OCI-LY1 (cell line): ENCODE measurements at regions not wholly inside any gene's neighbourhood (a gene's known extent, or its start where the extent isn't known, plus 50 kb on each side); places are given as distances from the start of the nearest gene placed in this dataset.

Experiments used
- H2AFZ ChIP-seq: fragments of 200-600 bp; sonication (generic), shearing (Covaris generic); 2 replicates; pipeline ENCODE4 v1.6.0; 2014; ENCODE audit warnings: antibody characterized with exemption, mild to moderate bottlenecking, low read length
- H3F3A ChIP-seq: fragments of 200-600 bp; sonication (generic), shearing (Covaris generic); 2 replicates; pipeline ENCODE4 v1.6.0; 2014; ENCODE audit warnings: mild to moderate bottlenecking, antibody characterized with exemption, low read length, moderate library complexity; ENCODE audit not compliant: insufficient read depth
- H3K27ac ChIP-seq: fragments of 200-600 bp; sonication (generic); 2 replicates; pipeline ENCODE4 v1.5.1; 2014; ENCODE audit warnings: low read length, mixed run types, mild to moderate bottlenecking, low read depth; ENCODE audit not compliant: poor library complexity, severe bottlenecking
- H3K27me3 ChIP-seq: fragments of 200-600 bp; sonication (generic); 2 replicates; pipeline ENCODE4 v1.6.0; 2014; ENCODE audit warnings: antibody characterized with exemption, mild to moderate bottlenecking, low read length, moderate library complexity; ENCODE audit not compliant: insufficient read depth
- H3K36me3 ChIP-seq: fragments of 200-600 bp; sonication (generic); 2 replicates; pipeline ENCODE4 v1.6.1; 2014; ENCODE audit warnings: mild to moderate bottlenecking, antibody characterized with exemption, low read length, moderate library complexity, mixed read lengths; ENCODE audit not compliant: insufficient read depth
- H3K4me1 ChIP-seq: fragments of 200-600 bp; sonication (generic); 2 replicates; pipeline ENCODE4 v1.5.1; 2014; ENCODE audit warnings: mild to moderate bottlenecking, low read length, moderate library complexity; ENCODE audit not compliant: insufficient read depth, severe bottlenecking
- H3K4me2 ChIP-seq: fragments of 200-600 bp; sonication (generic), shearing (Covaris generic); 2 replicates; pipeline ENCODE4 v1.6.1; 2014; ENCODE audit warnings: low read length
- H3K4me3 ChIP-seq: fragments of 200-600 bp; sonication (generic); 2 replicates; pipeline ENCODE4 v1.5.1; 2014; ENCODE audit warnings: low read length, low read depth, mild to moderate bottlenecking, mixed read lengths; ENCODE audit not compliant: poor library complexity, severe bottlenecking
- H3K79me2 ChIP-seq: fragments of 200-600 bp; shearing (Covaris generic); 2 replicates; pipeline ENCODE4 v1.6.1; 2016; ENCODE audit warnings: mixed run types, low read length, mixed read lengths; ENCODE audit not compliant: insufficient read depth
- H3K9ac ChIP-seq: fragments of 200-600 bp; sonication (generic), shearing (Covaris generic); 2 replicates; pipeline ENCODE4 v1.6.1; 2014; ENCODE audit warnings: mild to moderate bottlenecking, low read length, mixed read lengths
- H3K9me2 ChIP-seq: fragments of 200-600 bp; sonication (generic), shearing (Covaris generic); 2 replicates; pipeline ENCODE4 v1.6.1; 2014; ENCODE audit warnings: low read depth, mild to moderate bottlenecking, low read length, mixed read lengths
- H3K9me3 ChIP-seq: fragments of 200-600 bp; shearing (Covaris generic); 2 replicates; pipeline ENCODE4 v1.6.1; 2014; ENCODE audit warnings: low read length, mixed read lengths
- H4K20me1 ChIP-seq: fragments of 200-600 bp; sonication (generic), shearing (Covaris generic); 2 replicates; pipeline ENCODE4 v1.6.0; 2016; ENCODE audit warnings: mild to moderate bottlenecking, low read length; ENCODE audit not compliant: insufficient read depth
- EZH2 ChIP-seq: fragments of 200-600 bp; sonication (generic), shearing (Covaris generic); IDR thresholded peaks from 2 replicates; pipeline ENCODE4 v1.8.0; 2017; ENCODE audit warnings: borderline replicate concordance, mixed run types, mild to moderate bottlenecking, antibody characterized with exemption, low read length, moderate library complexity, mixed read lengths
- TF ChIP-seq, protein P1 (sequence below): fragments of 200-600 bp; sonication (generic), shearing (Covaris generic); IDR thresholded peaks from 2 replicates; pipeline ENCODE4 v1.5.1; 2017; ENCODE audit warnings: mild to moderate bottlenecking, antibody characterized with exemption, low read length, moderate library complexity, mixed read lengths

DNA sequence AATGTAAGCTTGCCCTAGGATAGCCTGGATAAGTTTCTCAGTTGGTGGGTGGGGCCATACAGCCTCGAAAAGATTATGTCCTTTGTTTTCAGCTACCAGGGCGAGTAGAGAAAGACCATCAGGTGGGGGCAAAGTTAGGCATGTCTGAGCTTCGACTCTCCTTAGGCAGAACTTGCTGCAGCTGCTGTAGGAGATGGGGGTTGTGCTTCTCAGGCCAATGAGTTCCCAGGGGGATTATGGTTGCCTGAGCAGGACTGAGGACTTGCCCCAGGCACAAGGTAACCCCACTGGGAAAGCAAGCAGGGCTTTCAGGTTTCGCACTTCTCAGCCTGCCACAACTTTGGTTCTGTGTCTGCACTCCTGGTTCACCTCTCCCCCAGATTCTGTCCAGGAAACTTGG lies 173.4 kb upstream of the SESN3 start:
- TF ChIP-seq EZH2 = no peak
- TF ChIP-seq, protein P1, sequence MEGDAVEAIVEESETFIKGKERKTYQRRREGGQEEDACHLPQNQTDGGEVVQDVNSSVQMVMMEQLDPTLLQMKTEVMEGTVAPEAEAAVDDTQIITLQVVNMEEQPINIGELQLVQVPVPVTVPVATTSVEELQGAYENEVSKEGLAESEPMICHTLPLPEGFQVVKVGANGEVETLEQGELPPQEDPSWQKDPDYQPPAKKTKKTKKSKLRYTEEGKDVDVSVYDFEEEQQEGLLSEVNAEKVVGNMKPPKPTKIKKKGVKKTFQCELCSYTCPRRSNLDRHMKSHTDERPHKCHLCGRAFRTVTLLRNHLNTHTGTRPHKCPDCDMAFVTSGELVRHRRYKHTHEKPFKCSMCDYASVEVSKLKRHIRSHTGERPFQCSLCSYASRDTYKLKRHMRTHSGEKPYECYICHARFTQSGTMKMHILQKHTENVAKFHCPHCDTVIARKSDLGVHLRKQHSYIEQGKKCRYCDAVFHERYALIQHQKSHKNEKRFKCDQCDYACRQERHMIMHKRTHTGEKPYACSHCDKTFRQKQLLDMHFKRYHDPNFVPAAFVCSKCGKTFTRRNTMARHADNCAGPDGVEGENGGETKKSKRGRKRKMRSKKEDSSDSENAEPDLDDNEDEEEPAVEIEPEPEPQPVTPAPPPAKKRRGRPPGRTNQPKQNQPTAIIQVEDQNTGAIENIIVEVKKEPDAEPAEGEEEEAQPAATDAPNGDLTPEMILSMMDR = no peak
- Histone ChIP-seq H3K36me3 (no peaks in the 10 kb centered on the region), H3K9me3 (no peaks in the 10 kb centered on the region), H4K20me1 (no peaks in the 10 kb centered on the region), H2AFZ (no peak overlapping the region), H3K79me2 (no peaks in the 10 kb centered on the region), H3K27me3 (no peaks in the 10 kb centered on the region), H3F3A (no peaks in the 10 kb centered on the region), H3K4me1 (no peaks in the 10 kb centered on the region), H3K4me3 (no peak overlapping the region), H3K4me2 (no peak overlapping the region), H3K27ac (no peak overlapping the region), H3K9me2 (no peaks in the 10 kb centered on the region), H3K9ac (no peak overlapping the region)

DNA sequence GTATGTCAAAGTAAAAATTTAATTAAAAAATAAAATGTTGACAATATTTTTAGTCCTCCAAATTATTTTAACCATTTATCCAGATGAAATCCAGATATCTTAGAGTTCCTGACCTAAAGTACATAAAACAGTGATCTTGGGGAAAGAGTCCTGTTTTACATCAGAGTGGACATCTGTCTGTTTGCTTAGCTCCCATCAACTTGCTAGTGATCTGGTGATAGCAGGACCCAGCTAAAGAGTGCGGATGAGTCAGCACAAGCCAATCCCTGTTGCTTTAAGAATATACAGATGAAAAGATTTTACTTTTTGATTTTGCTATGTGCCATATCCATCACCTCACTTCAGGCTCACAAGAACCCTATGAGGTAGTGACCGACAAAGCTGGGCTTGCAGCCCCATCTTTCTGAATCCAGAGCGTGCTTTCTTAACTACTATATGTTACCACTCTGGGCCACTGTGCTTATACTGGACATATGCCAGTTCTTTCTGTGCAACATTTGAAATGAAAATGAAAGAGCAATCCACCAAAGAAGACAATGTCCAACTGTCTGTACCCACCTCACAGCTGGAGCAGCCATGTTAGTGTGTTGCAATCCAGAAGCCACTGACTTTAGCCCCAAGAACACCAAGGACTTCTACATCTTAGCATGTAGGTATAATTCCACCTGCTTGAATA lies 167.6 kb upstream of the SESN3 start:
- Histone ChIP-seq H3K27ac (no peak overlapping the region), H4K20me1 (no peaks in the 10 kb centered on the region), H3K4me1 (no peaks in the 10 kb centered on the region), H3K4me2 (no peak overlapping the region), H3K36me3 (no peaks in the 10 kb centered on the region), H2AFZ (no peak overlapping the region), H3K79me2 (no peaks in the 10 kb centered on the region), H3K9me2 (no peaks in the 10 kb centered on the region), H3K27me3 (no peaks in the 10 kb centered on the region), H3F3A (no peaks in the 10 kb centered on the region), H3K4me3 (no peak overlapping the region), H3K9ac (no peak overlapping the region), H3K9me3 (no peaks in the 10 kb centered on the region)
- TF ChIP-seq EZH2 = no peak
- TF ChIP-seq, protein P1 = no peak

DNA sequence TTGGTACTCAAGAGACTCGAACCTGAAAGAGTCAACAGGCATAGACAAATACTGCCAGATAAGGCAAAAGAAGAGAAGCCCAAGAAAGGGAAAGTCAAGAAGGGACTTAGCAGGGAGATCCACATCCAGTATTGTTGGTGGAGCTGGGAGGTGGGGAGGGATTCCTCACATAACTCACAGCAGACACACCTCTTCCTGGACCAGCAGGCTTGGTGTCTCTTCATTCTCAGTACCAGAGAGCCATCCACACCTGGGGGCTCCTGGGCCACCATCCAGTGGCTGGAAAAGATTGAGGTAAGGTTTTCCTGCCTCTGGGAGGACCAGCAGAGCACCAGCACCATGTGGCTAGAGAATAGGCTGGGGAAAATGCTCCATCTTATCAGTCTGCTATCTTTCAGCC lies 161.6 kb upstream of the SESN3 start:
- H3K9me2 ChIP-seq = no peaks in the 10 kb centered on the region
- H4K20me1 ChIP-seq = no peaks in the 10 kb centered on the region
- no peaks in the 10 kb centered on the region for H3K79me2 ChIP-seq
- H3K4me3 ChIP-seq = no peak overlapping the region
- no peaks in the 10 kb centered on the region for H3K36me3 ChIP-seq
- H3K27me3 ChIP-seq = no peaks in the 10 kb centered on the region
- H3K4me2 ChIP-seq = no peak overlapping the region
- no peak overlapping the region for H3K9ac ChIP-seq
- TF ChIP-seq EZH2 = no peak
- TF ChIP-seq, protein P1 = no peak
- no peaks in the 10 kb centered on the region for H3K9me3 ChIP-seq
- H3K27ac ChIP-seq = no peak overlapping the region
- no peaks in the 10 kb centered on the region for H3K4me1 ChIP-seq
- H3F3A ChIP-seq = no peaks in the 10 kb centered on the region
- no peak overlapping the region for H2AFZ ChIP-seq
